ENCODE measurements at regions not wholly inside any gene's neighbourhood (a gene's known extent, or its start where the extent isn't known, plus 50 kb on each side); places are given as distances from the start of the nearest gene placed in this dataset.

GRCh38 chr2:146238254-146238966 lies 1606.4 kb upstream of the ACVR2A start:
- no peak for DNase-seq (ENCODE audit: low read depth in 3 of 3)

- DNase-seq (ENCODE audit: low read depth in 3 of 3), result no peak
These were observed 1609.7 kb upstream of the ACVR2A start for GRCh38 chr2:146235158-146235557.

GRCh38 chr2:146229508-146230155 lies 1615.2 kb upstream of the ACVR2A start:
- DNase-seq (ENCODE audit: low read depth in 3 of 3), result no peak

GRCh38 chr2:146228466-146229058 lies 1616.3 kb upstream of the ACVR2A start:
- no peak for DNase-seq (ENCODE audit: low read depth in 3 of 3)

GRCh38 chr2:146228020-146228393 lies 1616.8 kb upstream of the ACVR2A start:
- no peak for DNase-seq (ENCODE audit: low read depth in 3 of 3)

- no peak for DNase-seq (ENCODE audit: low read depth in 3 of 3)
These were observed 1617.4 kb upstream of the ACVR2A start for GRCh38 chr2:146227152-146228019.

GRCh38 chr2:146226077-146226476 lies 1618.8 kb upstream of the ACVR2A start:
- no peak for DNase-seq (ENCODE audit: low read depth in 3 of 3)

GRCh38 chr2:146221826-146222225 lies 1623.0 kb upstream of the ACVR2A start:
- DNase-seq (ENCODE audit: low read depth in 3 of 3), result no peak

GRCh38 chr2:146220957-146221356 lies 1623.9 kb upstream of the ACVR2A start:
- no peak for DNase-seq (ENCODE audit: low read depth in 3 of 3)

GRCh38 chr2:146214394-146214929 lies 1630.4 kb upstream of the ACVR2A start:
- DNase-seq (ENCODE audit: low read depth in 3 of 3), result no peak

GRCh38 chr2:146213674-146214073 lies 1631.2 kb upstream of the ACVR2A start:
- DNase-seq (ENCODE audit: low read depth in 3 of 3), result no peak

- no peak for DNase-seq (ENCODE audit: low read depth in 3 of 3)
These were observed 1632.2 kb upstream of the ACVR2A start for GRCh38 chr2:146212602-146213001.

- DNase-seq (ENCODE audit: low read depth in 3 of 3), result no peak
These were observed 1635.0 kb upstream of the ACVR2A start for GRCh38 chr2:146209842-146210275.

- no peak for DNase-seq (ENCODE audit: low read depth in 3 of 3)
These were observed 1636.9 kb upstream of the ACVR2A start for GRCh38 chr2:146207901-146208300.

GRCh38 chr2:146207417-146207816 lies 1637.4 kb upstream of the ACVR2A start:
- no peak for DNase-seq (ENCODE audit: low read depth in 3 of 3)

GRCh38 chr2:146203064-146203624 lies 1641.7 kb upstream of the ACVR2A start:
- no peak for DNase-seq (ENCODE audit: low read depth in 3 of 3)

- DNase-seq (ENCODE audit: low read depth in 3 of 3), result no peak
These were observed 1651.2 kb upstream of the ACVR2A start for GRCh38 chr2:146193619-146194018.

- no peak for DNase-seq (ENCODE audit: low read depth in 3 of 3)
These were observed 1655.3 kb upstream of the ACVR2A start for GRCh38 chr2:146189541-146189940.

GRCh38 chr2:146173934-146174333 lies 1654.0 kb upstream of the ZEB2 start:
- DNase-seq (ENCODE audit: low read depth in 3 of 3), result no peak

- no peak for DNase-seq (ENCODE audit: low read depth in 3 of 3)
These were observed 1641.5 kb upstream of the ZEB2 start for GRCh38 chr2:146161256-146161882.

- DNase-seq (ENCODE audit: low read depth in 3 of 3), result no peak
These were observed 1638.3 kb upstream of the ZEB2 start for GRCh38 chr2:146158072-146158674.
